HG03066 (cell line): ENCODE measurements at regions not wholly inside any gene's neighbourhood (a gene's known extent, or its start where the extent isn't known, plus 50 kb on each side); places are given as distances from the start of the nearest gene placed in this dataset.

Experiments
- ATAC-seq: cut with Tn5 transposase; IDR thresholded peaks from one replicate; pipeline ENCODE4 v1.9.1; 2021; ENCODE audit warnings: low read depth; ENCODE audit not compliant: unreplicated experiment

DNA sequence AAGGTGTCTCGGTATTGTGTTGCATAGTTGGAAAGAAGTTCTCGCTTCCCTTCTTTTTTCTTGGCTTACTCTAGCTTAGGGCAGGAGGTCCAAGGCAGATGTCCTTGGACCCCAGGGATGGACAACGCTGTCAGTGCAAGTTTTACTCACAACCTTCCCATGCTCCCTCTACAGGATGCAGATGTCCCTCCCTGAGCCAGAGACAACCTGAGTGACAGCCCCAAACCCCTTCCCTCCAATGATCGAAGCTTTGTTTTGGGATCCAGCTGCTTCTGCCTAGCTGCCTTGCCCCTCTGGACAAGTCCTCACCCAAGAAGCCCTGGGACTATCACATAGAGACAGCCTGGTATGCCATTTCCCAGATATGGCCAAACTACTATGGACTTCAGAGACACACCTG lies 112.0 kb upstream of the RAP1B start:
- no peak for ATAC-seq

- no peak for ATAC-seq
Observed at GRCh38 chr12:68499616-68500015, 111.1 kb upstream of the RAP1B start.

DNA sequence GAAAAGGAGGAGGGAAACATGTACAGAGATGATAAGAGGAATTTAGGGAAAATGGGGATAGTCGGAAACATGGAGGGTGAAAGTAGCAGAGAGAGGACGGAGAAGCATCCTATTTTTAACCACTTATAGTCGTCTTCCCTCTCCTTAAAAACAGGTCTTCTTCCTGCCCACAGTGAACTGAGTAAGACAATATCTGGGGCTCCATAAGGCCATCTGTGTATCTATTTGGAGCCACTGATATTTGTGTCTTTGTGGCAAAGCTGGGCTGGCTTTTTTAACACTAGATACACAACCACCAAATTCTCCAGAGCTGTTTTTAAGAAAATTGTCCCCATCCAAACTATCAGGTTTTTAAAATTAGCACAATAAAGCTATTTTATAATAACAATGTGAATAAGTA lies 109.5 kb upstream of the RAP1B start:
- no peak for ATAC-seq

GRCh38 chr12:68505970-68506369 lies 104.7 kb upstream of the RAP1B start:
- ATAC-seq, result no peak

DNA sequence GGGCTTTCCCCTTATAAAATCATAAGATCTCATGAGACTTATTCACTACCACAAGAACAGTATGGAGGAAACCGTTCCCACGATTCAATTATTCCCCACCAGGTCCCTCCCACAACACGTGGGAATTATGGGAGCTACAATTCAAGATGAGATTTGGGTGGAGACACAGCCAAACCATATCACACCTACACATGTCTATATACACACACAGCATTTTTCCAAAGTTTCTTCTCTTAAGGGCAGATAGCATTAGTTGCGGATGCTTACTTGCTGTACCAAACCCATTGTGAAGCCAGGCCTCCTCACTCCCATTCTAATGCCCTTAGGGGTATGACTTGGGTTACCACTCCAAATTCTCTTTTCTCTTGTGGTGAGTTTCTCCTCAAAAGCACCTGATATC lies 104.1 kb upstream of the RAP1B start:
- no peak for ATAC-seq

GRCh38 chr12:68507657-68508056 lies 103.0 kb upstream of the RAP1B start:
- no peak for ATAC-seq

DNA sequence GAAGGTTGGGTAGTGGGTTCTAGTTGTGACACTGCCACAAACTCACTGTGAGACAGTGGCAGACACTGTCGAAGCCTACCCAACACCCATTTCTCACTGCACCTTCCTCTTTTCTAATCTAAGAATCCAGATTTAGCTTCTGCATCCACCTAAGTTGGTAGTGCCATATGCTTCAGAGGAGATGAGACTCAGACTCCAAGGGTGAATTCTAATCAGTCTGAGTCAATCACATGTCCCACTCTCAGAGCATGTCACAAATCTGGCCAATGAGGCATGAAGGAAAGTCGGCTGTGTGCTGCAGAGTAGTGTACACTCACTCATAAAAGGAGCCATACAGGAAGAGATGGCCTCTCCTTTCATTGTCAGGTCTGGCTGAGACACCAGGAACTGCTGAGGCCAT lies 102.1 kb upstream of the RAP1B start:
- no peak for ATAC-seq

DNA sequence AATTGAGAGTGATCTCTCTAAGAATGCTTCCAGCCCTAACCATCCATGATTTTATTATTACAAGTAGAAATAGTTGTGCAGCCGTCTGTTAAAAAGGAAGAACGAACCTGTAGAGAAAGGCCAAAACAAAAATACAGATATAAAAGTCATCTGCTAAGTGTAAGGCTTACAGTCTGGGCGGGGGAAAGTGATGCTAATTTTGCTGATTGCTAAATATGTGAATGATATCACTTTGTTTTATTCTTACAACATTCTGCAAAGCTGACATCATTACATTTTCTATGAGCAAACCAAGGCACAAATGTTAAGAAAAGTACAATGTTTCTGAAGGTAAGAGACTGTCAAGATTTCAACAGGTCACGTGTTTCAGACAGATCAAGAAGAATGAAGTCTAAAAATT lies 101.5 kb upstream of the RAP1B start:
- no peak for ATAC-seq

DNA sequence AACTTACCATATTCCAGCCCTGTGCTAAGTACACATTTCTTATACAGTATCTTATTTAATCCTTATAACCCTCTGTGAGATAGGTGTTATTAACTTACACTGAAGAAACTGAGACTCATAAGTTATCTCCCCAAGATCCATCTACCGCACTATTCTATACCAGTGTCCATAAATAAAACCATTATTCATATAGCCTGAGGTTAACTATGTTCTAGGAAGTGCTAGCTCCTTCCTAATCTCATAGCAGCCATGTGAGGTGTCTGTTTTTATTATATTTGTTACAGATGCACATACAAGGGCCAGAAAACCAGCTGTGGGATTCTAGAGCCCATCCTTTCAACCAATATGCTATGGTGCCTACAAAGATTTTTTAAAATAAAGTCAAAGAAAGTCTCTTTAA lies 100.3 kb upstream of the RAP1B start:
- ATAC-seq, result no peak

- no peak for ATAC-seq
Observed at GRCh38 chr12:68514807-68515411, 95.8 kb upstream of the RAP1B start.

DNA sequence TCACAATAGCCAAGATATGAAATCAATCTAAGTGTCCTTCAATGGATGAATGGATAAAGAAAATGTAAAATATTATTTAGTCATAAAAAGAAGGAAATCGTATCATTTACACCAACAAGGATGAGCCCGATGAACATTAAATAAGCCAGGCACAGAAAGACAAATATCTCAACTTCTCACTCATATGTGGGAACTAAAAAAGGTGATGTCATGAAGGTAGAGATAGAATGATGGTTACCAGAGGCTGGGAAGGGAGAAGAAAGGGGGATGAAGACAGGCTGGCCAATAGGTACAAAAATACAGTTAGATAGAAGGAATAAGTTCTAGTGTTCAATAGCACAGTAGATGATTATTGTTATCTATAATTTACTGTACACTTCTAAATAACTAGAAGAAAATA lies 94.9 kb upstream of the RAP1B start:
- ATAC-seq, result no peak

- ATAC-seq, result no peak
Observed at GRCh38 chr12:68521321-68521839, 89.3 kb upstream of the RAP1B start.

GRCh38 chr12:68521848-68522502 lies 88.7 kb upstream of the RAP1B start:
- ATAC-seq, result no peak

DNA sequence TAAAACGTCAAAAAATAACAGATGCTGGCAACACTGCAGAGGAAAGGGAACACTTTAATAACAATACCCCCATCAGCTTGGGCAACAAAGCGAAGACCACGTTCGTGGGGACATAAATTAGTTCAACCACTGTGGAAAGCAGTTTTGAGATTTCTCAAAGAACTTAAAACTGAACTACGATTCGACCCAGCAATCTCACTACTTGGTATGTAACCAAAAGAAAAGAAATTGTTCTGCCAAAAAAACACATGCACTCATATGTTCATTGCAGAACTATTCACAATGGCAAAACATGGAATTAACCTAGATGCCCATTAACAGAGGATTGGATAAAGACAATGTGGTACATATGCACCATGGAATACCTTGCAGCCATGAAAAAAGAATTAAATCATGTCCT lies 81.2 kb upstream of the RAP1B start:
- ATAC-seq, result no peak

DNA sequence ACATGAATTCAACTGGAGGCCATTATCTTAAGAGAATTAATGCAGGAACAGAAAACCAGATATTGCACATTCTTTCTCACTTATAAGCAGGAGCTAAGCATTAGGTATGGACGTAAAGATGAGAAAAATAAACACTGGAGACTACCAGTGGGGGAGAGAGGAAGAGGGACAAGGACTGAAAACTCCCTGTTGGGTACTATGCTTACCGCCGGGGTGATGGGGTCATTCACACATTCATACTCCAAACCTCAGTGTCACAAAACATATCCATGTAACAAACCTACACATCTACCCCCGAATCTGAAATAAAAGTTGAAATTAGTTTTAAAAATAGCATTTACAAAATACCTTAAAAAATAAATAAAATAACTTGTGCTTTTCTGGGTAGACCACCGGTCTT lies 80.8 kb upstream of the RAP1B start:
- ATAC-seq, result no peak

DNA sequence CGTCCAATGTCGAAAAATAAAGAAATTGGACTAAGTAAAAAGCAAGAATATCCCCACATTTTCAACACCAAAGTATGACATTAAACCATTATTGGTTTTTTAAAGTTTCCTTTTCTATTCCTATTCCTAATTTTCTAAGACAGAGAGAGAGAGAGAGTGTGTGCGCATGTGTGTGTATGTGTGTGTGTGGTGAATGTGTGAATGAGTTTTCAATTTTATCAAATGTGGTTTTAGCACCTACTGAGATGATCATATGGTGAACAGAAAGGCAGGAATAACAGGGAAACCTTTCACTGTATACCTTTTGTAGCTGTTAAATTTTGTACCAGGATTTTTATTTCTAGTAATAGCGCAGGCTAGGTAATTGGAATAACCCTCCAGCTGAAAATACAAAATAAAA lies 80.4 kb upstream of the RAP1B start:
- ATAC-seq, result no peak

DNA sequence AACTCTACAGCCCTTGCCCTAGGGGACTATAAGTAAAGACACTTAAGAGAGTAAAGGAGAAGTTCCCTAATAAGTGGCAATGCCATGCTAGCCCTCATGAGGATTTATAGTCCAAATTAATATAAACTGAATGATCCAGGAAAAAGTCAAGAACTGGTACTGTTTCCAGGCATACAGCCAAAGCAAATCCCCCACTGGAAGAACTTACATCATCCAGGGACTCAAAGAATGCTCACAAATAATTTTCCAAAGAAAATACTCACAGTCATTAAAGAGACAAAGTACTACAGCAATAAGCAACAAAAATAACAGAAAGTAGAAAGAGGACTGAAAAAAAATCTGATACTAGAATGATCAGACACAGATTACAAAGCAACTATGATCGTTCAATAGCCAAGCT lies 79.7 kb upstream of the RAP1B start:
- no peak for ATAC-seq

- ATAC-seq, result no peak
Observed at GRCh38 chr12:68532204-68532886, 78.4 kb upstream of the RAP1B start.

DNA sequence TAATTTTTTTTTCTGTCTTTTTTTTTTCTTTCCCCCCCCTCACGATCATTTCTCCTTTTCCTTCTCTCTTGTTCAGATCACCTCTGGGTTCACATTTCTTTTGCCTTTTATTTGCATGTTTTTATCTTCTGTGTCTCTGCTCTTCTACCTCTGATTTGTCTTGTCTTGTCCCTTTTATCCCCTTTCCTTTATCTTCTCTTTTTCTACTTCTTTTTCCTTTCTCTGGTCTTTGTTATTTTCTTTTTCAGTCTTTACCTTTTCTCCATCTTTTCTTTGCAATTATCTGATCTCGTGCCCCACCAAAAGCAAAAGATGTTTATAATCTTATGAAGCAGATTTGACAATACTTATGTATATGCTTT lies 77.8 kb upstream of the RAP1B start:
- ATAC-seq, result no peak

GRCh38 chr12:68534108-68534507 lies 76.6 kb upstream of the RAP1B start:
- ATAC-seq, result no peak

GRCh38 chr12:68536885-68537485 lies 73.7 kb upstream of the RAP1B start:
- no peak for ATAC-seq

DNA sequence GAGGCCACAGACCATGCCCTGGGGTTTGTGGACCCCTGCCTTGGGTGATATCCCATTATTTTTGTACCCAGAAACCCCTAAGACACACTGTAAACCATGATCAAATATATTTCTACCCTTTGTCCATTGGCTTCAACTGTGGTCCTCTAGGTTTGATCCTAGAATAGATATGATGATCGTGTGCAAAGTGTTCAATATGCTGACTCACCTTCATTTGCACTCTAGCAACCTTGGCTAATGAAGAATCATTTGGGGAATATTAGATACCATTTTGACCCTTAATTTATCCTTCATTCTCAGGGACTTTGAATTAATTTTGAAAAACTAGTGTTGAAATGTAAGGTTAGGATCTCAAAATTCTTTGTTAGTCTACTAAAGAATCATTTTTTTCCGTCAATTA lies 73.1 kb upstream of the RAP1B start:
- ATAC-seq, result no peak
